SK-N-MC (cell line): ENCODE measurements at regions not wholly inside any gene's neighbourhood (a gene's known extent, or its start where the extent isn't known, plus 50 kb on each side); places are given as distances from the start of the nearest gene placed in this dataset.

ENCODE experiments used
- EZH2 ChIP-seq: fragments of 200-600 bp; sonication (generic); IDR thresholded peaks from one replicate; pipeline ENCODE4 v1.6.1; 2017; ENCODE audit warnings: antibody characterized with exemption
- POLR2AphosphoS5 ChIP-seq: IDR thresholded peaks from 2 replicates; pipeline ENCODE4 v1.6.1; 2012; ENCODE audit warnings: mild to moderate bottlenecking, low read depth, low read length, borderline replicate concordance

- TF ChIP-seq EZH2 (no peak), POLR2AphosphoS5 (no peak)
Observed at GRCh38 chr2:15829091-15829801, 111.1 kb upstream of the MYCN start.
